Ectodermal cell (in vitro differentiated cells): ENCODE measurements at regions not wholly inside any gene's neighbourhood (a gene's known extent, or its start where the extent isn't known, plus 50 kb on each side); places are given as distances from the start of the nearest gene placed in this dataset.

ENCODE experiments used
- H3K27ac ChIP-seq: 2 replicates; pipeline ENCODE4 v1.7.0; 2013; ENCODE audit warnings: mild to moderate bottlenecking, low read depth, low read length; ENCODE audit not compliant: insufficient read depth, poor library complexity, severe bottlenecking
- H3K27me3 ChIP-seq: 2 replicates; pipeline ENCODE4 v1.7.0; 2013; ENCODE audit warnings: mild to moderate bottlenecking, low read length; ENCODE audit not compliant: insufficient read depth, control insufficient read depth, poor library complexity, severe bottlenecking
- H3K36me3 ChIP-seq: one replicate; pipeline ENCODE4 v1.7.0; 2013; ENCODE audit warnings: low read length; ENCODE audit not compliant: control insufficient read depth, insufficient read depth
- H3K4me1 ChIP-seq: one replicate; pipeline ENCODE4 v1.7.0; 2013; ENCODE audit warnings: low read length; ENCODE audit not compliant: control insufficient read depth, insufficient read depth
- H3K4me3 ChIP-seq: 2 replicates; pipeline ENCODE4 v1.7.0; 2013; ENCODE audit warnings: low read depth, low read length, control low read depth; ENCODE audit not compliant: insufficient read depth
- H3K9me3 ChIP-seq: 2 replicates; pipeline ENCODE4 v1.7.0; 2013; ENCODE audit warnings: mild to moderate bottlenecking, low read length, moderate library complexity; ENCODE audit not compliant: control insufficient read depth
- WGBS, 2 experiments: methylation state at CpG; one replicate each; pipeline ENCODE4 v1.1.7; 2013; ENCODE audit warnings: missing lambda C conversion rate in 2 of 2; 5-methylcytosine and 5-hydroxymethylcytosine counted together

DNA sequence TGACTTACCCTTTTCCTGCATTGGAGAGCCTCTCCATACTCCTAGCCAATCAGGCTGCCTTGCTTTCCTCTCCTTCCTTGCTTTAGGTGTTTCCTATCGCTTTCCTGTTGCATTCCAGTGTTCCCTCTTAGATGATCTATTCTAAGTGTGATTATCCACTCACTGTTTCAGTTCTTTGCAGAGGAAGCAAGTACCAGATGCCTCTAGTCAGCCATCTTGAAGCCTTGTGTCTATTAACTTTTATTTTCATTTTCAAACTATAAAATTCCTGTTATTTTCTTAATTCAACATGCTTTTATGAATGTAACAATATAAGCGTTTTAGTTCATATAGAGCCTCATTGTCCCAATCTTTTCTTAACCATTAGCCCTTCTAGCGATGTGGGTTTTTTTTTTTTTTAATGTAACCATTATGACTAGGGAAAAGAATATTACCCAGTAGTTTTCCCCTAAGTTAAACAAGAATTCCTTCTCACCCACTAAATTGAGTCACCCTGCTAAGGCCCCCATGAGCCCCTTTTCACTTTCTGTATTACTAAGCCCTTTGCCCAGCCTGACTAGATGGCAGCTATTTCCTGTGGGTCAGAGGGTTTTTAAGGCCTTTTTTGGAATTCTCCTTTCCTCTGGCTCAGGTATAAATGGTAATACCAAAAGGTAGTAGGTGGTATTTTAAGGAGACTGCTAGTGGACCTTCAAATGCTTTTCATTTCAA, 229.4 kb upstream of the CTNNB1 start:
- Histone ChIP-seq H3K9me3 (no peaks in the 10 kb centered on the region), H3K27ac (no peak overlapping the region), H3K4me1 (no peaks in the 10 kb centered on the region), H3K27me3 (no peaks in the 10 kb centered on the region), H3K4me3 (no peak overlapping the region), H3K36me3 (no peaks in the 10 kb centered on the region)
- 82 to 91% methylated on average over 1 of the region's 3 CpGs for WGBS, 2 experiments

DNA sequence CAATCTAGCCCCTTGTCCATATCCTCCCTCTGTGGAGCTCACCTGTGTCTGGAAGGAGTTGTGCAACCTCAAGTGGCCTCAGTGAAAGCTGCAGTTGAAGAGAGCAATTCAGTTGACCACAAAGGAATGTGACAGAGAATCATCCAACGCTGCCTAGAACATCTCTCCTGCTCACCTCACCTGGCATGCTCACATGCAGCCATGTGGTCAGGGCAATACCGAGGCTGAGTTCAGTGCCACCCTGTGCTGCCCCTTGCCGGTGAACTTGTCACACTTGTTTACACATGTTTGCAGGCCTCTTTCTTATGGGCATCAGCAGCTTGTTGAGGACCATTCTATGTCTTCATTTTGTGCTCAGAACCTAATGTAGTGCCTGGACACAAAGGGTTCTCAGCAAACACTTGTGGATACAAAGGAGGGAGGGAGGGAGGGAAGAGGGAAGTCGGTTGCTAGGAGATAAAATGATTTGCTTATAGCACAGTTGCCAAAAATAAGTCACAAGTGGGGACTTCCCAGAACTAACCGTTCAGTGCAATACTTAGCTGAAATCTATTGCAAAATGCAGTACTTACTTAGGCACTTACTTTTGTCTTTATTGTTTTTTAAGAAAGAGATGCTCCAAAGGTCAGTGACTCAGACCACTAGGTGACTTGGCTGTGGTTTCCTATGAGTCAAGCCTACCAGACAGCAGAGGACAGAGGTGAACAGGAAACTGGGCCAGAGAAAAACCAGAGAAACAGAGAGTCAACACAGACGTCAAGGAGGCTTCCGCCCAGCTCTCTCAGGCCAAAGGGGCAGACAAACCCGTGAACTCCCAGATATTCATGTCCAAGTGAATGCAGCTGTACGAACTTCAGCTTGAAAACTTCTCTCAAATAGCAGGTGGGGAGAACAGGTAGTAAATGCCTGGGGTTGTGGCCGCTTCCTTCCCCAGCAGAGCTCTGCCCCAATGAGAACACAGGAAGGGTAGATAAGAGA, 227.8 kb upstream of the CTNNB1 start:
- Histone ChIP-seq H3K27me3 (no peaks in the 10 kb centered on the region), H3K27ac (no peak overlapping the region), H3K4me3 (no peak overlapping the region), H3K4me1 (peaks cover 5% of the 10 kb centered on the region), H3K36me3 (no peaks in the 10 kb centered on the region), H3K9me3 (no peaks in the 10 kb centered on the region)
- WGBS, 2 experiments, result 89 to 93% methylated on average over 10 of the region's 10 CpGs

DNA sequence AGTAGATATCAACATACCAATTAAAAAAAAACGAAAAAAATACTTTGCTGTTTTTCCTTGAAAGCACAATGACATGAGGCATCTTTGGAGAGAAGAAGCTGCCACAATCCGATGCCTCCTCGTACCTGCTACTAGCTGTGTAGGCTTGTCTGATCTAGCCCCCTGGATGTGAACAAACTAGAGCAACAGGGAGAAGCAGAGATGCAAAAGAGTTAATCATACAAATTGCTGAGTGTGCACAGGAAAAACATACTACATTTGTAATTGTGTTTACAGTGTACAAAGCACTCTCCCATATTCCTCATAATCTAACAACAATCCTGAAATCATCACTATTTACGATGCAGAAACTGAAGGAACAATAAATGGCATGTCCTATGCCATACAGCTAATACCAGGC, 227.0 kb upstream of the CTNNB1 start:
- 90 to 92% methylated on average over 4 of the region's 4 CpGs for WGBS, 2 experiments
- H3K27ac ChIP-seq, result no peak overlapping the region
- no peaks in the 10 kb centered on the region for H3K36me3 ChIP-seq
- H3K9me3 ChIP-seq, result no peaks in the 10 kb centered on the region
- H3K4me3 ChIP-seq, result no peak overlapping the region
- no peaks in the 10 kb centered on the region for H3K27me3 ChIP-seq
- peaks cover 5% of the 10 kb centered on the region for H3K4me1 ChIP-seq

DNA sequence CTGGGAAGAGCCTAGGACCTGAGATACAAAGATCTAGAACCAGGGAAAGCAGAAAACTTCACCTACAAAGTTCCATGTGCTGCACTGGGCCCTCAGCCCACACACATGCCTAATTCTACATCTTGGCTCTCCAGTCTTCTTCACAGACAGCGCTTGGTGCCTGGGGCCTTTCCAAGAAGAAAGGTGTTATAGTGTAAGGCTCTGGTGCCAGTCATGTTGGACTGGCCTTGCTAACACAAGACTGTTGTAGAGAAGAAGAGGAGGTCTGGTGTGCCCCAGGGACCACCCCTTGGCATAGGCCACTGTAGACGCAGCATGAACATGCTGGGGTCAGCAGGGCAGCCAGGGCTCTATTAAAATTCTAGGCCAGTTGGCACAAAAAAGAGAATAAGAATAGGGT, 226.2 kb upstream of the CTNNB1 start:
- no peak overlapping the region for H3K27ac ChIP-seq
- no peaks in the 10 kb centered on the region for H3K36me3 ChIP-seq
- WGBS, 2 experiments, result 93 to 98% methylated on average over 2 of the region's 2 CpGs

DNA sequence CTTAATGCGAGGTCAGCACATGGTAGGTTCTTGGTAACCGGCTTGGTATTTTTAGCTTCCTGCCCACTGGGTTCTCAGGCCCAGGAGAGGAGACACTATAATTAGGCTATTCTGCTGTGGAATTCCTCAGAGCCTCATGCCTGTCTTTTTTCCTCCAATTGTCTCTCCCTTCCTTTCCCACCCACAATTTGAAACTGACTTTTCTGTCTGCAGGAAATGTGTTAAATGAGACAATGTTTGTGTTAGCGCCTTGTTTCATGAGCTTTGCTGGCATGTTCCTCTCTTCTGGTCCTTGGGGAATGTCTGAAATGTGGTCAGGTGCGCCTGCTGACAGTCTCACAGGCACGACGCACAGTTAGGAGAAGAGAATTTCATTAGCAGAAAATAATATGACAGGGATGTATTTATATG, 223.6 kb upstream of the CTNNB1 start:
- 91 to 93% methylated on average over 6 of the region's 6 CpGs for WGBS, 2 experiments
- Histone ChIP-seq H3K9me3 (no peaks in the 10 kb centered on the region), H3K27me3 (no peaks in the 10 kb centered on the region), H3K4me3 (no peak overlapping the region), H3K36me3 (no peaks in the 10 kb centered on the region), H3K4me1 (peaks cover 5% of the 10 kb centered on the region), H3K27ac (no peak overlapping the region)

More for the DNA sequence above, 226.2 kb upstream of the CTNNB1 start:
- Histone ChIP-seq H3K27me3 (no peaks in the 10 kb centered on the region), H3K4me1 (peaks cover 5% of the 10 kb centered on the region), H3K4me3 (no peak overlapping the region), H3K9me3 (no peaks in the 10 kb centered on the region)

DNA sequence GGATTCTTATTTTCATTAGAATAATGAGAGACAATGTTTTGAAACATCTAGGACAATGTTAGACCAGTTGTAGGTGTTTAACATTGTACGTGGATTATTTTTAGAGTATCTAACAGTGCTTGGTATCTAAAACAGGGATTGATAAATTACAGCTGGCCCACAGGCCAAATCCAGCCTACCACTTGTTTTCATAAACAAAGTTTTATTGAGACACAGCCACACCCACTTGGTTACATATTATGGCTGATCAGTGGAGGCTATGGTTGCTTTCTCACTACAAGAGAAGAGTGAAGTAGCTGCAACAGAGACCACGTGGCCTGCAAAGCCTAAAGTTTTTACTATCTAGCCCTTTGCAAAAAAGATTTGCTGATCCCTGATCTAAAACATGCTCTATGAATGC, 223.1 kb upstream of the CTNNB1 start:
- 93% methylated on average over 2 of the region's 2 CpGs for WGBS, 2 experiments
- Histone ChIP-seq H3K9me3 (no peaks in the 10 kb centered on the region), H3K4me1 (peaks cover 5% of the 10 kb centered on the region), H3K36me3 (no peaks in the 10 kb centered on the region), H3K4me3 (no peak overlapping the region), H3K27ac (no peak overlapping the region), H3K27me3 (no peaks in the 10 kb centered on the region)

DNA sequence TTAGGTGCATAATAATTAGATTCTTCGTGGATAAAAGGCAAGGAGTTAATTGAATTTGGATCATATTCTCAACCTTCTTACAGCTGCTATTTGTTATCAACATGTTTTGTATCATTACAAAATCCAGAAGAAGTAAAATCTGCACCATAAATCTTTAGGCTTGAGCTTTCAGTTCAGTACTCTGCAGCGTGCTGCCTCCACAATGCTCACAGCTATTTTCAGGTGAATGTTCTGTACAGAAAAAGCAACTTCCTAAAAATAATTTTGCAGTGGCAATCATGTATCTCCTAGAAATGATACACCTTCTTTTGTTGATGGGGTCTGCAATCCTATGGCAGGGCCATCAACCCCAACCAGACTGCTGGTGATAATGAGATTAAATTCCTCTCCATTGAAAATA, 220.9 kb upstream of the CTNNB1 start:
- Histone ChIP-seq H3K27me3 (no peaks in the 10 kb centered on the region), H3K9me3 (no peaks in the 10 kb centered on the region), H3K4me1 (peaks cover 5% of the 10 kb centered on the region), H3K4me3 (no peak overlapping the region), H3K27ac (no peak overlapping the region), H3K36me3 (no peaks in the 10 kb centered on the region)
- 83 to 100% methylated on average over 1 to 2 of the region's 2 CpGs for WGBS, 2 experiments

DNA sequence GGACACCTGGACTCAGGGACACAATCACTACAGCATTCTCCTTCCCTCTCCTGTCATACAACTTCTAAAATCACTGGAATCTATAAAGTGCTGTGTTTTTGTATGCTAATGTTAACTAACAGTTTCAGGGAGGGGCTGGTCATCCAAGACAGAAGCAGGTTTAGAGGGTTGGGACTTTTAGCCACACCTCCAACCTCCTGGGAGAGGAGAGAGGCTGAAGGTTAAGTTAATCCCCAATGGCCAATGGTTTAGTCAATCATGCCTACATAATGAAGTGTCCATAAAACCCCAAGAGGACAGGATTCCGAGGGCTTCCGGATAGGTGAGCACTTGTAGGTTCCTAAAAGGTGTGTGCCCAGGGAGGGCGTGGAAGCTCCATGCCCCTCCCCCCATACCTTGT, 219.3 kb upstream of the CTNNB1 start:
- no peak overlapping the region for H3K4me3 ChIP-seq
- no peaks in the 10 kb centered on the region for H3K27me3 ChIP-seq
- H3K9me3 ChIP-seq, result no peaks in the 10 kb centered on the region
- H3K36me3 ChIP-seq, result no peaks in the 10 kb centered on the region
- H3K27ac ChIP-seq, result no peak overlapping the region
- 91 to 95% methylated on average over 2 to 3 of the region's 3 CpGs for WGBS, 2 experiments
- peaks cover 5% of the 10 kb centered on the region for H3K4me1 ChIP-seq

DNA sequence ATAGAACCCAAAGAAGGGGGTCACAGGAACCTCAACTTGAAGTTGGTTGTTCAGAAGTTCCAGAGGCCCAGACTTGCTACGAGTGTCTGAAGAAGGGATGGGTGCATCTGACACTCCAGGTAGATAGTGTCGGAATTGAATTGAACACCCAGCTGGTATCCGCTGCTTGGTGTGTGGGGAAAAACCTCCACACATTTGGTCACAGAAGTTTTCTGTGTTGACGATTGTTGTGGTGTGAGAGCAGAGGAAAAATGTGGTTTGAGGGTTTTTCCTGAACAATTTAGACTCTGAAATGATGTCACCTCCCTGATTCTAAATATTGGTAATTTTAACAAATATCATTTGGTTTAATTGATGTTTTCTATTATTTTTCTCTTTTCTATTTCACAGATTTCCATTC, 218.8 kb upstream of the CTNNB1 start:
- H3K4me1 ChIP-seq, result peaks cover 3% of the 10 kb centered on the region
- no peaks in the 10 kb centered on the region for H3K36me3 ChIP-seq
- no peaks in the 10 kb centered on the region for H3K27me3 ChIP-seq
- WGBS, 2 experiments, result 95 to 99% methylated on average over 4 of the region's 4 CpGs
- no peak overlapping the region for H3K4me3 ChIP-seq
- H3K27ac ChIP-seq, result no peak overlapping the region
- H3K9me3 ChIP-seq, result no peaks in the 10 kb centered on the region

DNA sequence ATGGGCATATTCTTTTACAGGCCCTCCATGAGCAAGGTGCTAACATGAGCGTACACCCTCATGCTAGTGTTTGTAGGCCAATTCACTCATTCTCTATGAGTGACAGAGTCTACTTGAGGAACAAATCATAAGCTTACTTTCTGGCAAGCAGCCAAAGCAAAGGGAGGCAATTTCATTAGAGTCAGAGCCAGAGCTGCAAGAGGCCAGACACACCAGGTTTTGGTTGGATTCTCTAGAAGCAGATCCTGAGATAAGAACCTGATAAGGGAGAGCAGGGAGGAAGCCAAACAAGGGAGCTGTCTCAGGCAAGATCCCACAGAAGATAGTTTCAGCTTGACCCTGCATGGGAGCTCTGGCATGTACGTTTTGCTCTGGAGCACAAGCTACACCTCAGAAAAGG, 214.1 kb upstream of the CTNNB1 start:
- Histone ChIP-seq H3K4me3 (no peak overlapping the region), H3K36me3 (no peaks in the 10 kb centered on the region), H3K27me3 (no peaks in the 10 kb centered on the region), H3K9me3 (no peaks in the 10 kb centered on the region), H3K27ac (no peak overlapping the region), H3K4me1 (no peaks in the 10 kb centered on the region)
- 85 to 92% methylated on average over 2 of the region's 2 CpGs for WGBS, 2 experiments
